ENCODE measurements at regions not wholly inside any gene's neighbourhood (a gene's known extent, or its start where the extent isn't known, plus 50 kb on each side); places are given as distances from the start of the nearest gene placed in this dataset.

DNA sequence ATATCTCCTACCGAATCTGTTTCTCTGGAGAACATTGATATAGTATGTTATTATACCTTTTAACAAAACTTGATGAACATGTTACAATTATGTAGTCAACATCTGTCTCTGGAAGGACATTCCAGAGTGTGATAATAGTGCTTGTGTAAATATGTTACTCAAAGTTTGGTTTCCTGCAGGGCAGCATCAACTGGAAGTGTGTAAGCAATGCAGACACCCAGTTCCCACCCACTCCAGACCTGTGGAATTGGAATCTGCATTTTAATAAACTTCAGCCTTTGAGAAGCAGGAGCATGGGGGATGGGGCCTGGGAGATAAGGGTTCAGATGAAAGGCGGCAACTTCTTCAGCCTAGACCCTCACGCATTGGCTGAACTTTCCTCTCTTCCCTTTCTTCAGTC lies 398.9 kb downstream of the RND3 start:
- intact Hi-C loops (cut with DNase I; ENCODE audit: low total_unique reads), result no loop called here
- no peak overlapping the region for H3K4me3 ChIP-seq
- no peaks in the 10 kb centered on the region for H3K36me3 ChIP-seq
- no peaks in the 10 kb centered on the region for H3K4me1 ChIP-seq
- H3K27ac ChIP-seq, result no peak overlapping the region
- 92 to 96% (median 94%) methylated on average over 3 of the region's 3 CpGs for WGBS, 5 donors
- TF ChIP-seq POLR2AphosphoS5 (IDR thresholded peaks at IDR 0.05) (no peak), POLR2A (IDR thresholded peaks at IDR 0.05) (no peak)
- TF ChIP-seq, protein P1, sequence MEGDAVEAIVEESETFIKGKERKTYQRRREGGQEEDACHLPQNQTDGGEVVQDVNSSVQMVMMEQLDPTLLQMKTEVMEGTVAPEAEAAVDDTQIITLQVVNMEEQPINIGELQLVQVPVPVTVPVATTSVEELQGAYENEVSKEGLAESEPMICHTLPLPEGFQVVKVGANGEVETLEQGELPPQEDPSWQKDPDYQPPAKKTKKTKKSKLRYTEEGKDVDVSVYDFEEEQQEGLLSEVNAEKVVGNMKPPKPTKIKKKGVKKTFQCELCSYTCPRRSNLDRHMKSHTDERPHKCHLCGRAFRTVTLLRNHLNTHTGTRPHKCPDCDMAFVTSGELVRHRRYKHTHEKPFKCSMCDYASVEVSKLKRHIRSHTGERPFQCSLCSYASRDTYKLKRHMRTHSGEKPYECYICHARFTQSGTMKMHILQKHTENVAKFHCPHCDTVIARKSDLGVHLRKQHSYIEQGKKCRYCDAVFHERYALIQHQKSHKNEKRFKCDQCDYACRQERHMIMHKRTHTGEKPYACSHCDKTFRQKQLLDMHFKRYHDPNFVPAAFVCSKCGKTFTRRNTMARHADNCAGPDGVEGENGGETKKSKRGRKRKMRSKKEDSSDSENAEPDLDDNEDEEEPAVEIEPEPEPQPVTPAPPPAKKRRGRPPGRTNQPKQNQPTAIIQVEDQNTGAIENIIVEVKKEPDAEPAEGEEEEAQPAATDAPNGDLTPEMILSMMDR (IDR thresholded peaks at IDR 0.05 in 8 of 11, conservative IDR thresholded peaks at IDR 0.05 in 3 of 11), result no peak
- H3K27me3 ChIP-seq (replicated peaks in 1 of 7), result no peaks in the 10 kb centered on the region
- peaks cover 0 to 18% (median 11%) of the 10 kb centered on the region in 8 donors for H3K9me3 ChIP-seq
- no peak for DNase-seq

DNA sequence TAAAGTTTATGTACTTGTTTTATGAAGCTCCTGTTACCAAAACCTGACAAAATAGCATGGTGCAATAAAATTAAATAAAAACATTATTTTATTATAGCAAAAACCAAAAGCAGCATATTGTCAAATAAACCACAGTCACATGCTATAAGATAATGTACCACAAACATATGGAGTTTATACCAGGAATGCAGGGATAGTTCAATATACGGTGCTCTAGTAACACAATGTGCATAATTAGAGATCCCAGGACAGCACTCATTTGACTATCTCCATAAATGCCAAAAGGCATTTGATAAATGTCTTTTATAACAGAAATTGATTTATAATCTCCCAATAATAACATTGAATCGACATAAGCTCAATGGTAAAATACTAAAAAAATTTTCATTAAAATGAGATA lies 402.0 kb downstream of the RND3 start:
- peaks cover 0 to 18% (median 11%) of the 10 kb centered on the region in 8 donors for H3K9me3 ChIP-seq
- TF ChIP-seq, protein P1 (IDR thresholded peaks at IDR 0.05 in 8 of 11, conservative IDR thresholded peaks at IDR 0.05 in 3 of 11), result no peak
- TF ChIP-seq POLR2A (IDR thresholded peaks at IDR 0.05) (no peak), POLR2AphosphoS5 (IDR thresholded peaks at IDR 0.05) (no peak)
- no peaks in the 10 kb centered on the region for H3K36me3 ChIP-seq
- DNase-seq, result no peak
- intact Hi-C loops (cut with DNase I; ENCODE audit: low total_unique reads), result no loop called here
- WGBS, 5 donors, result 87 to 99% (median 92%) methylated on average over 2 of the region's 2 CpGs
- H3K27me3 ChIP-seq (replicated peaks in 1 of 7), result no peaks in the 10 kb centered on the region
- no peak overlapping the region for H3K27ac ChIP-seq
- no peak overlapping the region for H3K4me3 ChIP-seq
- no peaks in the 10 kb centered on the region for H3K4me1 ChIP-seq

DNA sequence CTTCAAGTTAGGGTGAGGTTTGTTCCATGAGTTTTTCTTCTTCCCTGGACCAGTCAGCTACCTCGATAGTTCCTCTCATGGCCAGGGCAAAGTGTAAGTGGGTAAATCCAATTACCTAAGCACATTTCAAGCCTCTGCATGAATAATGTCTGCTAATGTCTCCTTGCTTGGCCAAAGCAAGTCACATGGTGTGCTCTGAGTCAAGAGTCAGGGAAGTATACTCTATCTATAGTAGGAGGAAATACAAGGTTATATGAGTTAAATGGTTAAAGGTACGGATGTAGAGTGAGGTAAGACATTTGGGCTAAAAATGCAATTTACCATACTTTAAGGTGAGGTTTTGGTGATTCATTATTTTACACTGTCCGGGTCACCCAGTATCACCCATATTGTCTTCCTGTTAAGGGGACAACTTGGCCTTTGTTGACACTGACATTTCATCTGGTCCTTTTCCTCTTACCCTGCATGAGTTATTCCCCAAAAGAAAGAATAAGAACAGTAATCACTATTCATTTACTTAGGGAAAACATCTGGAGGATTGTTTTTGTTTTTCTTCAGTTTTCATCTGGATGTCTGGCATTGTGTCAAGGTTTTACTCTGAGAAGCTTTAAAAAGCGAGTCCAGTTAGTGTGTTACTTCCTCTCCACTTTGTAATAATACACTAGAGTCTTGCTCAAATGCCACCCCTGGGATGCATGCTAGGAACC lies 405.5 kb downstream of the RND3 start:
- H3K9me3 ChIP-seq, result peaks cover 0 to 16% (median 11%) of the 10 kb centered on the region in 8 donors
- DNase-seq, result no peak
- intact Hi-C loops (cut with DNase I; ENCODE audit: low total_unique reads), result no loop called here
- H3K4me1 ChIP-seq, result no peaks in the 10 kb centered on the region
- WGBS, 5 donors, result 68 to 79% (median 70%) methylated on average over 4 of the region's 4 CpGs
- H3K27me3 ChIP-seq (replicated peaks in 1 of 7), result no peaks in the 10 kb centered on the region
- H3K36me3 ChIP-seq, result no peaks in the 10 kb centered on the region
- no peak overlapping the region for H3K27ac ChIP-seq
- H3K4me3 ChIP-seq, result no peak overlapping the region
- TF ChIP-seq, protein P1 (IDR thresholded peaks at IDR 0.05 in 8 of 11, conservative IDR thresholded peaks at IDR 0.05 in 3 of 11), result no peak
- no peak for TF ChIP-seq POLR2A (IDR thresholded peaks at IDR 0.05)
- TF ChIP-seq POLR2AphosphoS5 (IDR thresholded peaks at IDR 0.05), result no peak

DNA sequence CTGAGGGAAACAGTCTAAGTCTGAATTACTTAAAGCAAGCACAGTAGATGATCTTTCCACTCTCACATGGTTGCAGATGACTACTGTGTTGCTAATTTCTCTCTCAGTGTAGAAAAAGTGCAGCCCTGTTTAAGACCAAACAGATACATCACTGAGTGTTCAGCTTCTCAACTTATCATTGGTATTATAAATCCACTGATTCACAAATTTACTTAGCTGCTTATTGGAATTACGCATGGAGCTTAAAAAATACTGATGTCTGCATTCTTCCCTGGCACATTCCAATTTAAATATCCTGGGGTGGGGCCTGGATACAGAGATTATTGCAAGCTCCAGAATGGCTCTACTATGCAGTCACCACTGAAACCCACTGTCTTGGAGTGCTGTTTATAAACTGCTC lies 411.2 kb downstream of the RND3 start:
- TF ChIP-seq POLR2A (IDR thresholded peaks at IDR 0.05), result no peak
- no peak for TF ChIP-seq POLR2AphosphoS5 (IDR thresholded peaks at IDR 0.05)
- TF ChIP-seq, protein P1 (IDR thresholded peaks at IDR 0.05 in 8 of 11, conservative IDR thresholded peaks at IDR 0.05 in 3 of 11), result no peak
- H3K4me3 ChIP-seq, result no peak overlapping the region
- no peaks in the 10 kb centered on the region for H3K36me3 ChIP-seq
- no peaks in the 10 kb centered on the region for H3K27me3 ChIP-seq (replicated peaks in 1 of 7)
- intact Hi-C loops (cut with DNase I; ENCODE audit: low total_unique reads), result no loop called here
- no peak for DNase-seq
- no peaks in the 10 kb centered on the region for H3K4me1 ChIP-seq
- 74 to 89% (median 81%) methylated on average over 1 of the region's 1 CpG for WGBS, 5 donors
- H3K9me3 ChIP-seq, result no peaks in the 10 kb centered on the region
- no peak overlapping the region for H3K27ac ChIP-seq

All from spleen (tissue), 11 donors.